ENCODE measurements at regions not wholly inside any gene's neighbourhood (a gene's known extent, or its start where the extent isn't known, plus 50 kb on each side); places are given as distances from the start of the nearest gene placed in this dataset.

- Histone ChIP-seq H4K5ac (ENCODE audit: insufficient read length, low read depth, low read length) (no peak overlapping the region), H4K8ac (replicated peaks; ENCODE audit: insufficient read length, low read depth, low read length) (no peak overlapping the region), H4K91ac (ENCODE audit: insufficient read length, low read depth, low read length) (no peak overlapping the region), H3K9ac (ENCODE audit: extremely low read depth, insufficient read length, low read length) (no peak overlapping the region), H3K27me3 (ENCODE audit: insufficient read depth, low read length) (no peaks in the 10 kb centered on the region), H2AFZ (ENCODE audit: low read length) (no peak overlapping the region), H3K23ac (ENCODE audit: insufficient read length, low read depth, low read length) (no peak overlapping the region), H3K79me1 (ENCODE audit: insufficient read depth, low read depth, low read length, poor library complexity, severe bottlenecking) (no peaks in the 10 kb centered on the region), H3K9me3 (ENCODE audit: control insufficient read depth, low read depth, low read length) (no peaks in the 10 kb centered on the region), H3K23me2 (ENCODE audit: insufficient read length, low read depth, low read length, poor library complexity, severe bottlenecking) (no peaks in the 10 kb centered on the region), H3K14ac (ENCODE audit: insufficient read depth, low read length) (no peak overlapping the region), H2BK20ac (ENCODE audit: low read depth, low read length, poor library complexity, severe bottlenecking) (no peak overlapping the region), H3K27ac (ENCODE audit: insufficient read length, low read depth, low read length) (no peak overlapping the region), H3K56ac (ENCODE audit: insufficient read length, low read depth, low read length) (no peak overlapping the region), H2BK12ac (ENCODE audit: insufficient read length, low read depth, low read length) (no peak overlapping the region), H3K79me2 (ENCODE audit: insufficient read depth, low read length) (no peaks in the 10 kb centered on the region), H4K20me1 (ENCODE audit: control insufficient read depth, insufficient read depth, insufficient read length) (no peaks in the 10 kb centered on the region), H2BK15ac (ENCODE audit: low read depth, low read length) (no peak overlapping the region), H2BK5ac (ENCODE audit: insufficient read length, low read length) (no peak overlapping the region), H3K4ac (ENCODE audit: low read depth, low read length) (no peak overlapping the region), H3K4me2 (ENCODE audit: insufficient read depth, insufficient read length, low read length) (no peak overlapping the region), H2AK5ac (ENCODE audit: insufficient read length, low read length) (no peak overlapping the region), H2BK120ac (ENCODE audit: low read depth, low read length, poor library complexity, severe bottlenecking) (no peak overlapping the region), H3K18ac (ENCODE audit: insufficient read length, low read depth, low read length) (no peak overlapping the region), H3K4me1 (ENCODE audit: insufficient read depth, low read length) (peaks cover 4% of the 10 kb centered on the region), H3T11ph (ENCODE audit: low read length) (no peak overlapping the region)
- H3K4me3 Mint-ChIP-seq = no peak overlapping the region
- no peak for DNase-seq
- TF ChIP-seq CTCF (conservative IDR thresholded peaks at IDR 0.05) = no peak
- H3K27me3 Mint-ChIP-seq (ENCODE audit: low read depth) = no peaks in the 10 kb centered on the region; the same call in 1 of the 2 replicates
- H3K4me1 Mint-ChIP-seq = peaks cover 38 to 47% of the 10 kb centered on the region in 2 experiments
- no CpG with 5 or more reads among the region's 5 CpGs for WGBS (ENCODE audit: extremely low coverage, insufficient read length, low lambda C conversion rate)
- H3K36me3 Mint-ChIP-seq (ENCODE audit: insufficient read depth in 1 of 3, low read depth in 3 of 3) = peaks cover 0 to 5% (median 2%) of the 10 kb centered on the region in 3 experiments; a peak in 2 of 7 replicates
- no peak overlapping the region for H3K27ac Mint-ChIP-seq
- H3K9me3 Mint-ChIP-seq = peaks cover 4 to 5% of the 10 kb centered on the region in 2 experiments; a peak in 4 of 5 replicates
Observed at GRCh38 chr6:106754215-106754614, 124.8 kb downstream of the QRSL1 start.

Measured in H9 (cell line).